ENCODE measurements at regions not wholly inside any gene's neighbourhood (a gene's known extent, or its start where the extent isn't known, plus 50 kb on each side); places are given as distances from the start of the nearest gene placed in this dataset.

DNA sequence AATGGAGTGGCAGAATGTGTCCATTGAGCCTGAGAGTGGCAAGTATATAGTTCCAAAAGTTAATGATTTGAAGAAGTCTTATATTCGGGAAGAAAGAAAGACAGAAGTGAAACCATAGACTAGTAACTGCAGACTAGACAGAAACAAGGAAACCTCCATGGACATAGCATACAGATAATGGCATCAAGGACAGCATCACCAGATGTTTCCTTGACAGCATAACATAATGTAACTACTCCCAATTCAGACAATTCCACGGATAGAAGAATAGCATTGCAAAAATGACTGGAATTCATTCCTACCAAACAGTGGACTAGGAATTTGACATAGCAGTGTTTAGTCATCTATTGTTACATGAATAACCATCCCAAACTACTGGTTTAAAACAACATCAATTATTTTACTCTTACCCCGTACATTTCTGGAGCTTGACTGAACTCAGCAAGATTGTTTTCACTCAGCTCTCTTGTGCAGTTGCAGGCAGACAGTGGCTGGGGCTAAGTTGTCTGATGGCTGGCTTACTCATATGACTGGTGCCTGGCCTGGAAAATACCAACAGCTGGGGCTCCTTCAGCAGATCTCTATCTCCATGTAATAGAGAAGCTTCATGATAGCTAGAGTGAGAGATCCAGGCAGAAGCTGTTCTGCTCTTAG, 109.7 kb upstream of the GADL1 start:
- TF ChIP-seq, protein P1, sequence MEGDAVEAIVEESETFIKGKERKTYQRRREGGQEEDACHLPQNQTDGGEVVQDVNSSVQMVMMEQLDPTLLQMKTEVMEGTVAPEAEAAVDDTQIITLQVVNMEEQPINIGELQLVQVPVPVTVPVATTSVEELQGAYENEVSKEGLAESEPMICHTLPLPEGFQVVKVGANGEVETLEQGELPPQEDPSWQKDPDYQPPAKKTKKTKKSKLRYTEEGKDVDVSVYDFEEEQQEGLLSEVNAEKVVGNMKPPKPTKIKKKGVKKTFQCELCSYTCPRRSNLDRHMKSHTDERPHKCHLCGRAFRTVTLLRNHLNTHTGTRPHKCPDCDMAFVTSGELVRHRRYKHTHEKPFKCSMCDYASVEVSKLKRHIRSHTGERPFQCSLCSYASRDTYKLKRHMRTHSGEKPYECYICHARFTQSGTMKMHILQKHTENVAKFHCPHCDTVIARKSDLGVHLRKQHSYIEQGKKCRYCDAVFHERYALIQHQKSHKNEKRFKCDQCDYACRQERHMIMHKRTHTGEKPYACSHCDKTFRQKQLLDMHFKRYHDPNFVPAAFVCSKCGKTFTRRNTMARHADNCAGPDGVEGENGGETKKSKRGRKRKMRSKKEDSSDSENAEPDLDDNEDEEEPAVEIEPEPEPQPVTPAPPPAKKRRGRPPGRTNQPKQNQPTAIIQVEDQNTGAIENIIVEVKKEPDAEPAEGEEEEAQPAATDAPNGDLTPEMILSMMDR (IDR thresholded peaks at IDR 0.05; ENCODE audit: insufficient read depth, low read length, poor library complexity, severe bottlenecking) = no peak
- DNase-seq (ENCODE audit: extremely low read depth, insufficient read length) = no peak
- Histone ChIP-seq H3K27me3 (replicated peaks; ENCODE audit: control insufficient read depth, insufficient read depth, low read length) (no peaks in the 10 kb centered on the region), H3K4me3 (replicated peaks; ENCODE audit: low read depth, low read length) (no peak overlapping the region), H3K36me3 (ENCODE audit: control insufficient read depth, insufficient read depth, low read length) (no peaks in the 10 kb centered on the region)

GRCh38 chr3:31008994-31009393, 114.5 kb upstream of the GADL1 start:
- TF ChIP-seq, protein P1 (IDR thresholded peaks at IDR 0.05; ENCODE audit: insufficient read depth, low read length, poor library complexity, severe bottlenecking) = no peak
- Histone ChIP-seq H3K4me3 (replicated peaks; ENCODE audit: low read depth, low read length) (no peak overlapping the region), H3K27me3 (replicated peaks; ENCODE audit: control insufficient read depth, insufficient read depth, low read length) (no peaks in the 10 kb centered on the region), H3K36me3 (ENCODE audit: control insufficient read depth, insufficient read depth, low read length) (no peaks in the 10 kb centered on the region)
- no peak for DNase-seq (ENCODE audit: extremely low read depth, insufficient read length)

GRCh38 chr3:31009881-31010280, 115.4 kb upstream of the GADL1 start:
- Histone ChIP-seq H3K36me3 (ENCODE audit: control insufficient read depth, insufficient read depth, low read length) (no peaks in the 10 kb centered on the region), H3K27me3 (replicated peaks; ENCODE audit: control insufficient read depth, insufficient read depth, low read length) (no peaks in the 10 kb centered on the region), H3K4me3 (replicated peaks; ENCODE audit: low read depth, low read length) (no peak overlapping the region)
- TF ChIP-seq, protein P1 (IDR thresholded peaks at IDR 0.05; ENCODE audit: insufficient read depth, low read length, poor library complexity, severe bottlenecking) = no peak
- no peak for DNase-seq (ENCODE audit: extremely low read depth, insufficient read length)

DNA sequence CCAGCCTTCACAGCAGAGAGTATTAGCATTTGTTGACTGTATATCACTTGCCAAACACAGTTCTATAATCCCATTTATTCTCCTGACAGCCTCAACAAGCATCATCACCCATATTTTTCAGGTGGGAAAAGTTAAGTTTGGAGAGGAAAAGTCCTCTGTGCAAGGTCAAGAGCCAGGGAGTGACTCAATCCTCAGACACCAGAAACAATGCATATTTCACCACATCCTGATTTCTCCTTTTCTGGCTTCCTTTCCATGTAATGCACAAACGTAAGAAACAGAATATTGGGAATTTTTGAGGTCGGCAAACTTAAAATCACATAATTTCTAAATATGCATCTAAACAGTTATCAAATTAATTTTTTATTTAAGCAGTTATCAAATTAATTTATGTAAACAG, 116.0 kb upstream of the GADL1 start:
- DNase-seq (ENCODE audit: extremely low read depth, insufficient read length) = no peak

GRCh38 chr3:31011380-31011779, 116.9 kb upstream of the GADL1 start:
- no peak for DNase-seq (ENCODE audit: extremely low read depth, insufficient read length)
- TF ChIP-seq, protein P1 (IDR thresholded peaks at IDR 0.05; ENCODE audit: insufficient read depth, low read length, poor library complexity, severe bottlenecking) = no peak
- H3K27me3 ChIP-seq (replicated peaks; ENCODE audit: control insufficient read depth, insufficient read depth, low read length) = no peaks in the 10 kb centered on the region
- H3K36me3 ChIP-seq (ENCODE audit: control insufficient read depth, insufficient read depth, low read length) = no peaks in the 10 kb centered on the region
- no peak overlapping the region for H3K4me3 ChIP-seq (replicated peaks; ENCODE audit: low read depth, low read length)

More for the DNA sequence above, 116.0 kb upstream of the GADL1 start:
- no peaks in the 10 kb centered on the region for H3K27me3 ChIP-seq (replicated peaks; ENCODE audit: control insufficient read depth, insufficient read depth, low read length)
- TF ChIP-seq, protein P1 (IDR thresholded peaks at IDR 0.05; ENCODE audit: insufficient read depth, low read length, poor library complexity, severe bottlenecking) = no peak
- H3K4me3 ChIP-seq (replicated peaks; ENCODE audit: low read depth, low read length) = no peak overlapping the region
- no peaks in the 10 kb centered on the region for H3K36me3 ChIP-seq (ENCODE audit: control insufficient read depth, insufficient read depth, low read length)

DNA sequence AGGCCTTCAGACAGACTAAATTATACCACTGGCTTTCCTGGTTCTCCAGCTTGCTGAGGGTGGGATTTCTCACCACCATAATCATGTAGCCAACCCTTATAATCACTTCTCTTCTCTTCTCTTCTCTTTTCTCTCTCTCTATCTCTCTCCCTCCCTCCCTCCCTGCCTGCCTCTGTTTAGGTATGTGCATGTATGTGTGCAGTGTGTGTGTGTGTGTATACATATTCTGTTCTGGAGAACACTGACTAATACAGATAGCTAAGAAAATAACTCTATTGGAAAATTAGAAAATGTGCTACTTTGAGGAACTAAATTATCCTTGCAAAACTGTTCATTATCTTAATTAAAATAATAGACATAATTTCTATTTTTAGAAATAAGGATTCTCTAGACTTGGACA, 118.6 kb upstream of the GADL1 start:
- no peaks in the 10 kb centered on the region; the same call in 1 of the 2 replicates for H3K27me3 ChIP-seq (replicated peaks; ENCODE audit: control insufficient read depth, insufficient read depth, low read length)
- TF ChIP-seq, protein P1 (IDR thresholded peaks at IDR 0.05; ENCODE audit: insufficient read depth, low read length, poor library complexity, severe bottlenecking) = no peak
- H3K36me3 ChIP-seq (ENCODE audit: control insufficient read depth, insufficient read depth, low read length) = no peaks in the 10 kb centered on the region
- DNase-seq (ENCODE audit: extremely low read depth, insufficient read length) = no peak
- no peak overlapping the region for H3K4me3 ChIP-seq (replicated peaks; ENCODE audit: low read depth, low read length)
